HG03432 (cell line): ENCODE measurements at regions not wholly inside any gene's neighbourhood (a gene's known extent, or its start where the extent isn't known, plus 50 kb on each side); places are given as distances from the start of the nearest gene placed in this dataset.

Experiments used
- ATAC-seq: cut with Tn5 transposase; IDR thresholded peaks from one replicate; pipeline ENCODE4 v1.9.1; 2021; ENCODE audit warnings: mild to moderate bottlenecking, moderate library complexity; ENCODE audit not compliant: unreplicated experiment

DNA sequence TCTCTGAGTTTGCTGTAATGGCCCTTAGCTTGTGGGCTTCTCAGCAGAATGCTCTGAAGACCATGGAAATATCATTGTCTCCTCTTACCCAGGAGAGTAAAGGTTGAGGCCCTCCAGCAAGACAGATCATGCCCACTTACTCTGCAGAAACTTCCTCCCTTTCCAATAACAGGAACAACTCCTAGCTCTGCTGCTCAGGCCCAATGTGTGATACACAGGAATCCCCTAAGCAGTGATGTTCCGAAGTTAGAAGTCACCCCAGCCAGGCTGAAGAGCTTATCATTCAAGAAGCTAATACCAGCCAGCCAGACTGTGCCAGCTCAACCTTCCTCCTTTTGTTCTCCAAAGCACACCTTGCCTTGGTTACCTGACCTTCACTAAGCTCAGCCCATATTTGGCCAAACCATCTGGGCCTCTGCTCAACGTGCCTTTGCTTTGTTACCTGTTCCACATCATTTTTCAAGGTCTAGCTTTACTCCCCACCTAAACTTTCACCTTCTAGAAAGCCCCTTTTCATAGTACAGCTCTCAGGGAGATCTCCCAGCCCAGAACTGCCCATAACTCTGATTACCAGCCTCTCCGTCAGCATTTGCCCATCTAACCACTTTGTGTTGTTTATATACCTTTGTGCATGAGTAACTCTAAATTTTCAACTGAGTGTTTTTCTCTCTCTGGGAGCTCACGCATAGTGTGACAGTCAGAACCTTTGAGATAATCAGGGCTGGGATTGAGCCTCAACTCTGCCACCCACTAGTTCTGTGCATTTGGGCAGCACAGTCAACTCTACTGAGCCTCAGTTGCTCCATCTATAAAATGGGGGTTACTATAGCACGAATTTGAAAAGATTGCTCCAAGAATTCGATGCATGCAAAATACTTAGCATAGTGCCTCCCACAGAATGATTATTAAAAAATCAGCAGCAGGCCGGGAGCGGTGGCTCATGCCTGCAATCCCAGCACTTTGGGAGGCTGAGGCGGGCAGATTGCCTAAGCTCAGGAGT is 107.6 kb upstream of the CPEB4 start:
- no peak for ATAC-seq

DNA sequence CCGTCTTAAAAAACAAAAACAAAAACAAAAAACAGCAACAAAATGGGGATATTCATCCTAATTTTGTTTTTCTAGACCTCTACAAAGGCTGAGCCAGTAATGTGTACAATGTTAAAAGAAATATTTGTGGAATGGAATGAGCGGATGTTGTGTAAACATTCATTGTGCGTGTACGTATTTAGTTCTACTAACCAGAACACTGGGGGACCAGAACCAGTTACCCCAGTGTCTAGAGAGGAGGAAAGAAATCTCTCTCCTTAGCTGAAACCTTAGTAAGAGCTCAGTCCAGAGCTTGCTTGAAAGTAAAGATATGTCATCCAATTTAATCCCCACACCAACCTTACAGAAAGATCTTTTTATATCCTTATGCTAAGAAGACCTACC is 106.7 kb upstream of the CPEB4 start:
- no peak for ATAC-seq

DNA sequence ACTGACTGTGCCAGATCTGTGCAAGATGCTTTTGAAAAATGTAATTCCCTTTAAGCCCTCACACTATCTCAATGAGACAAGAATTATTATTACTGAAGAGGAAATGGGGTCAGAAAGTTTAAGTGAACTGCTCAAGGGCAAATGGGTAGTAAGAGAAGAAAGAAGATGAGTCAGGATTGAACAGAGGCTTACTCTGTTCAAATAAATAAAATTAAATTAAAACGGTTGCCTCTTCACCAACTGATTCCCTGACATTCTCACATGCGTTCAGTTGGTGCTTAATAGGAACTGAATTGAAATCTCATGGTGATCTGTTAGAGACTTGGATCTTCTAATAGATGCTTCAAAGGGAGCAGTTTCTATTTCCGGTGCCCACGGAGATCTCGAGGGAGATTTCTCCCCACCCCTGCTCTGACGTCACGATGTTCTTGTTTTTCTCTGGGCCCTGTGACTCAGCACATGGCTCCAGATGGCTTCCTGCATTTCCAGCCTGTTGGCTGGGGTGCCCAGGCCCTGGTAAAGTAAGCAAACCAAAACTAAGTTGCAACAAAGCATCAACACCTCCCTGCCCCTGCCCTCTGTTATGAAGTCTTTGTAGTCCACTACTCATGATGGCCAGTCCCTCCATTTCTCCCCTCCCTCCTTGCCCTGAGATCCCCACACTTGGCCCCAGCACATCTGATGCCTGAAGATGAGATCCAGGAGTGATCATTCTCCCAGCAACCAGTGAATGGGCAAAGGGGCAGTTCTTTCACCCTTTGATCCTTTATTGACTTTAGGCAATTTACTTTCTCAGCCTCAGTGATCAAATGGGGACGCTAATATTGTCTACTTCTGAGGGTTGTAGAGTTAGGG is 106.1 kb upstream of the CPEB4 start:
- ATAC-seq, result no peak

DNA sequence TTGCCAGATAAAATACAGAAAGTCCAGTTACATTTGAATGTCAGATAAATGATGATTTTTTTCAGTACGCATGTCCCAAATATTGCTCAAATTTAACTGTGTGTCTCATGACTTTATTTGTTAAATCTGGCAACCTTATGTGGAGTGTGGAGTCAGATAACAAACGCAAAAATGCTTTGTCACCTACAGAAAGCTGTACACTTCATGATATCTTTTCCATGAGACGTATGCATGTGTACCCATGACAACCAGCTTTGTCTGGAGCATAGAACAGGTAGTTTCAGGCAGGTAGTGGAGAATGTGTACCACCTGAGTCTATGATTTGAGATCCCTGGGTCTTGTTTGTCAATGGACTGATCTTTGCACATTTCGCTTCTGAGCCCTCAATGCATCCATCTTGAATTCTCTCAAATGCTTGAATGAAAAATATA is 105.5 kb upstream of the CPEB4 start:
- no peak for ATAC-seq

DNA sequence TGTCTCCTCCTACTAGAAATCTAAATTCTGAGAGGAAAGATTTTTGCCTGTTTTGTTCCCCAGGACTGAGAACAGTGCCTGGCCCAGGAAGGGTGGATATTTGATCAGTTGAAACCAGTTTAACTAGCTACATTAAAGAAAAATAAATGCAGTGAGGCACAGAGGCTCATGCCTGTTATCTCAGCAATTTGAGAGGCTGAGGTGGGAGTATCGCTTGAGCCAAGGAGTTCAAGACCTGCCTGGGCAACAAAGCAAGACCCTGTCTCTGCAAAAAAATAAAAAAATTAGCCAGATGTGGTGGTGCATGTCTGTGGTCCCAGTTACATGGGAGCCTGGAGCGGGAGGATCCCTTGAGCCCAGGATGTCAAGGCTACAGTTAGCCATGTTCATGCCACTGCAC is 104.8 kb upstream of the CPEB4 start:
- ATAC-seq, result no peak

DNA sequence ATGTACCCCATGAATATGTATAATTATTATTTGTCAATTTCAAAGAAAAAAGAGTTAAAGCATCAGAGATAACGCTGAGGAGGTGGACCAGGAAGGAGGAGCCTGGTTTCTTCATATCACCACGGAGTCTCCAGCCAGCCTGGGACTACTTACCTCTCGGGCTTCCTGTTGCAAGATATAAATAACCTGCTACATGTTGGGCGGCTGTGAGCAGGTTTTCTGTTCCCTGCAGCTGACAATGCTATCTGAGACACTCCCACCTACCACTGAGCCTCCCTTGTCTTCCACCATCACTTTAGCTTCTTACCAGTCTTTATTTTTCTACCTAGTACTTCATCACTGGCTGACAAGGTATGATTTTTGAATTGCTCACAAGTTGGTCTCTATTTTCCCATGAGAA is 102.7 kb upstream of the CPEB4 start:
- no peak for ATAC-seq

DNA sequence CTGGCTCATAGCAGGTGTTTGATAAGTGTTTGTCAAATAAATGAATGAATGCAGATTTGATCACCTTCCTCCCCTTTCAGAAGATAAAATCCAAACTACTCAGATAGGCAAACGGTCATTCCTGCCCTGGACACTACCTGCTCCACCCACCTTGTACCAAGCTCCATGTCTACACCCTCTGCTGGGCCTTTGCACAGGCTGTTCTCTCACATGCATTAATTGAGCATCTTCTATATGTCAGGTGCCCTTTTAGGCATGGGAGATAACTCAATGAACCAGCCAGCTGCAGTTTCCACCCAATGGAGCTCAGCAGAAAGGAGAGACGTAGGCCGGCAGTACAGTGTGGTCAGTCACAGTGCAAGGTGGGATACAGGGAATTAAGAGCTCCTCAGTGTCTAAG is 102.3 kb upstream of the CPEB4 start:
- no peak for ATAC-seq

DNA sequence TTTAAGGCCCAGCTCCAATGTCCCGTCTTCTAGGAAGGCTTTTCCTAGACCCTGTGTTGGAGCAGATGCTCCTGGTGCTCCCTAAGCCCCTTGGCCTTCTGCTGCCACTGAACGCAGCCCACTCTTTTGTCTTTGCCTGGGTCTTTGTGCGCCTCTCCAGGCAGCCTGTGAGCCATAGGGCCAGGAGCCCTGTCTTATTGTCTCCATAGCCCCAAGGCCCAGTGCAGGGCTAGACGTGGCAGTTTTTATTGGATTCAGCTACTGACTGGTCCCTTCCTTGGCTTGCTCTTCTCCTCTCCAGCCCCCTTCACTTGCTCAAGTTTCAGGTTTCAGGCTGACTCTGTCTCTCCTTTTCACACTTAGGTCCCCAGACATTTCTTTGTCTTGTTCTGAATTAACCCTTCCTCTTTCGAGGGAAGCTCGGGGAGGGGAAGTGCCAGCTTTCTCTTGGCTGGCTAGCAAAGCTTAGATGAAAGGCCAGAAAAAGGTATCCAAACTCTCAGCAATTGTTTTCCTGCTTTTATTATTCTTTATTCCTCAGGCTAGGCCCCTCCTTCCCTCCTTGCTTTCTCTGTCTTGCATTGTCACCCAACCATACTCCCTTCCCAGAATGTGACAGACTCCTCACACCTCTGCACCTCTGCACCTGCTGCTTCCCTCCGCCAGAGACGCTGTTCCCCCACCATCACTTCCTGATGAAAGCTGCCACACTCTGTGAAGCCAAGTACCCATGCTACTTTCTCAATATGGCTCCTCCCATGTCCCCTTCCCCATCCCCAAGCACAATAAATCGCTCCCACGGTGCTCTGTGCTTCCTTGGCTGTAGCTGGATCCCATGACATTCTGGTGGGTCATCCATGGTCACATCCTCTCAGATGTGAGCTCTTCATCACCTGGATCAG is 101.6 kb upstream of the CPEB4 start:
- peak; percentile 61 for ATAC-seq

DNA sequence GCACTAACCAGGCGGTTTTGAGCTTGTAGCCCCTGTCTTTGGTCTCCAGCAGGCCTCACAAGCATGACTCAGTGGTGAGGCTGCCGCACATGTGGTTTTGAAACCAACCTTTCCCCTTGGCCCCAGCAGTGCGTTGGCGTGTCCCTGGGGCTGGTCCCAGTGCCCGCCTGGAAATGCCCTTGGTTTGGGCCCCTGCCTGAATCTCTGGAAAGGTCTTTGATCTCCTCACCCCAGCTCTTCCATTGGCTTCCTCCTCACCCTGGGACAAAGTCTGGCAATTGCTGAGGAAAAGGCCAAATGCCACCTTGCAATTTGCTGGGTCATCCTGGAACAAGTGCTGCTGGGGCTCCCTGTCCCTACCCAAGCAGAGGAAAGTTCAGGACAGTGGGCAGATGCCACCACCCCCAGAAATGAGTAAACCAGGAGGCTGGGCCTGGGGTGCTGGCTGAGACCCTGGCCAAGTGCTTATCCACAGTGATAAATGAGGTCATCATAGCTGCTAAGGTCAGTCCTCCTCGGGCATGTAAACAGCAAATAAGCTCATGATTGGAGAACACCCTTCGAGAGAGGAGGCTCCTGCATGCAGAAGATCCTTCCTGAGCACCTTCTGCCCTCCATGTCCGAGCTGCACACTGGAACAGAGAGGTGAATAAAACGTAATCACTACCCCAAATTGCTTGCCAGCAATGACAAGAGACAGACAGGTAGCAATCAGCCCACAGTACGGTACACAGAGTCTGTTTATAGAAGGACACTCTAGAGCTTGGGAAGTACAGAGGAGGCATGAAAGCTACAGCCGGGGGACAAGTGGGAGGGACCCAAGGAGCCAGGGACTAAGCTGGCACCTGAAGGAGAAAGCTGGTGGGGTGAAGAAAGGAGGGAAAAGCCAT is 98.9 kb upstream of the CPEB4 start:
- ATAC-seq, result no peak

DNA sequence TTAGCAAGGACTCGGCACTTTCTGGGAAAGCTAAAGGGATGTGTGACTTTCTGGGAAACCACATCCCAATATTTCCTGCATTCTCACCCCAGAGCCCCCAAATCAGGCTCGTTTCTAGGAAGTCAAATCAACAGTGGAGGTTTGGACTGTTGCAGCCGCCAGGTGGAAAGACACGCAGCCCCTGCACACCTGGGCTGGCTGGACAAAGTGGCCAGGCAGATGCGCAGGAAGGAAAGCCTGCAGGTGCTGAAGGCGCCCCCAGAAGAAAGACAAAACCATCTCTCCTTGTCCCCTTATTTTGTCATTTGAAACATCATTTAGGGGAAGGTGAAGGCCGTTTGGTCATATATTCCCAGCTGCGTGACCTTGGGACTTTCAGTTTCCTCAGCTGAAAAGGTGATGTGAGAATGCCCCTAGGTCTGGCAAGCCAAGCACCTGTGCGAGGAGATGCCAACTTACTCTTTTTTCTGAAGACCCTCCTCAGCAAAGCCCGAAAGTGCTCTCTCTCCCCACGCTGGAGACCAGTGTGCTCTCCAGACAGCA is 97.9 kb upstream of the CPEB4 start:
- no peak for ATAC-seq

DNA sequence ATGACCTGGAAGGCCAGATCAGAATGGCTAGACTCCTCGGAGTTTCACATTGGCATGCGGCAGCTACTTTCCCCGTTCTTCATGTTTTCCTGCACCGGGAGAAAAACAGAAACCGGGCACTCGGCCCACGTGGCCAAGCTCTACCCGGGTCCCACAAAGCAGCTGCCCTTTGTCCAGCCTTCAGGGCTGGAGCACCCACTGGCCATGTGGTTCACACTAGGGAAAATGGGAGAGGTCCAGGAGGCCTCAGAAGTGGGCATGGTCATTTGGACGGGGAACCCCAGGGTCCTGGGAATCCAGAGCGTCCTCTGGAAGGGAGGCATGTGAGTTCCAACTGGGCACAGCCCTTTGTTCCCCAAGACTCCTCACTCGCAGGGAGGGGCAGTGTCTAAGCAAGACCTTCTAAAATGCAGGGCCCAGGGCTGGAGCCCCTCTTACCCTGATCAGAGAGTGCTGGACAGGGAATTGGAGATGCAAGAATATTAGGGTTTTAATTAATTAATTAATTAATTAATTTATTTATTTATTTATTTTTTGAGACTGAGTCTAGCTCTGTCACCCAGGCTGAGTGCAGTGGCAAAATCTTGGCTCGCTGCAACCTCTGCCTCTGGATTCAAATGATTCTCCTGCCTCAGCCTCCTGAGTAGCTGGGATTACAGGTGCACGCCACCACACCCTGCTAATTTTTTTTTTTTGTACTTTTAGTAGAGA is 97.2 kb upstream of the CPEB4 start:
- no peak for ATAC-seq

DNA sequence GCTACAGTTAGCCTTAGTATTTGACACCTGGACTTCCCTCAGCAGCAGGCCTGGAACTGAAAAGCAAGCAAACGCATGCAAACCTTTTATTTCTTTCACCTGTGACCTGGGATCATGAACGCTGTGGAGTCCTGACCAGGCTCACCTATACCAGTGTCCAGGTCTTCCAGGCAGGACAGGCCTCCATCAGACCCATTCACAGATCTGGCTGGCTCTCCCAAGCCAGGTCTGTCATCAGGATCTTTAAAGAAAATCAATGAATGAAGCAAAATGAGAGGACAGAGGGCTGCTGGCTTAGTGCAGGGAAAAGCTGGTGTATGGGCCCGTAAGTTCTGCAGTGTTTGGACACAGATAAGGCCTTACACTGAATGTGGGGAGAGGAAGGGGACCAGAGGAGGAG is 96.3 kb upstream of the CPEB4 start:
- ATAC-seq, result no peak

DNA sequence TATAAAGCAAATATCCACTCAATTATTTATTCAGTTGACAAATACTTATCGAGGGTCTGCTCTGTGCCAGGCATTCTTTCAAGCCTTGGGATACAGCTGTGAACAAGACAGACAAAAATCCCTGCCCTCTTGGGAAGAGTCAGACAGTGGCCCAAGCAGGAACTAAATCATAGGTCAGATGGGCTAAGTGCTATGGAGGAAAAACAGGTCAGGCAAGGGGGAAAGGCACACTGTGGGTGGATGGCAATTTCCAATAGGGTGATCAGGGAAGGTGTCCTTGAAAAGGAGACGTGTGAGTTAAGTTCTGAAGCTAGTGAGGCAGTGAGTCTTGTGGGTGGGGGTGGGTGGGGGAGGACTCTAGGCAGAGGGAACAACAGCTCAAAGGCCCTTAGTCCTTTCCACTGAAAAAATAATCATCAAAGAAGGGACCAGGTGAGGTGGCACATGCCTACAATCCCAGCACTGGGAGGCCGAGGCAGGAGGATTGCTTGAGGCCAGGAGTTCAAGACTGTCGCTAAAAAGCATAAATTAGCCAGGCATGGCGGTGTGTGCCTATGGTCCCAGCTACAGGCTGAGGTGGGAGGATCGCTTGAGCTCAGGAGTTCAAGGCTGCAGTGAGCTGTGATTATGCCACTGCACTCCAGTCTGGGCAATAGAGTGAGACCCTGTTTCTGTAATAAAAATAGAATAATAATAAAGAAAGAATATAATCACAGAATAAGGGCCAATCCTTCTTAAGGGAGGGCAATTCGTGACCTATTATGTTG is 95.2 kb upstream of the CPEB4 start:
- ATAC-seq, result no peak

DNA sequence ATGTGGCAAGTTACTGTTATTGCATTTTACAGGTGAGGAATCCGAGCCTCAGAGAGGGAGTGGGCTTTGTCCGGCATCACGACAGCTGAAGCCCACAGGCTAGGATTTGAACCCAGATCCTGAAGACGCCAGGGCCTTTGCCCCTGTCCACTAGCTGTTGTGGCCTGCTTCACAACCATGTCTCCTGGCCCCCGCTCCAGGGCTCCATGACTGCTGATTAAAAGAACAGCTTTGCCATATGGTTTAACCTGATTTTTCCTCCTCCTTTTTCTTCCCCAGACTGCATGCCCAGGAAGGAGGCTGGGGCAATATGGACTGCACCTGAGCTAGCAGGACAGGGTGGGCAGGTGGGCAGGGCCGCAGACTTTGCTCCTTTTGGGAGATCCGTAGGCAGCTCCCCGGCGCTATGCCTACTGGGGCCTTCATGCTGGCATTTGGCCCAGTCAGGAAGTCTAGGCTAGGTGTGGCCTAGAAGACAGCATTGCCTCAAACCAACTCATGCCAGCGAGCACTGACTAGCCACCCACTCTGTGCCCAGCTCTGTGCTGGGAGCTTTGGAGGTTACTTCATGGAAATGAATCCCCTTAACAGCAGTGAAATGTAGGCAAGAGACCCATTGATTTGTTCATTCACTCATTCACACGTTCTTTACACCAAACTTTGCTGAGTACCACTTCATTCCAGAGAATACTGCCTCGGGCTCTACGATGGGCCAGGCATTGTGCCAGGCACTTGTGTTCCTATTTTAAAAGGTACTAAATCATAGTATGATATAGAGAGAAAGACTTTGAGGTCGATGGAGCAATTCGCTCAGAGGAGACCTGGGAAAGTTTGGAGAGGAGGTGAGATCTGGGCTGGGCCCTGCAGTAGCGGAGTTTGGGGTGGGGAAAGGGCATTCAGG is 94.3 kb upstream of the CPEB4 start:
- ATAC-seq, result no peak

DNA sequence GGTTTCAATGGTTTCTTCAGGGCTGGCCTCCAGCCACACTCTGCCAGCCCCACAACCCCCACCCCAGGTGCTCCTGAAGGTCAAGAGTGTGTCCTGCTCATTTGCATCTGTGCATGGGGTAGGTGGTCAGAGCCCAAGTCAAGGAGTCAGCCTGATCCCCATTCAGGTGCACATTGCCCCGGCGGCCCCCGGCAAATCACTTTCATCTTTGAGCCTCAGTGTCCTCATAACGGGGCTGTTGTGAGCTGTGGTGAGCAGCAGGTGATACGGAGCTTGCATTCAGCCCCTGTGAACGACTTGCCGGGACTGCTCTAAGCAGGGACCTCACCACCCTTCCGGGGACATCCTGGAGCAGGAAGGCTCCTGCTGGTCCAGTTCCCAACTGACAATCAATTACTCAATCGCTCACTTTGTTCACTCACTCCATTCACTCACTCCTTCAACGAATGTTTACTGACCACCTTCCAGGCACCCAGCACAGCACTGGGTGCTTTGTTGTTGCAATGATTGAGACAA is 93.2 kb upstream of the CPEB4 start:
- ATAC-seq, result no peak

DNA sequence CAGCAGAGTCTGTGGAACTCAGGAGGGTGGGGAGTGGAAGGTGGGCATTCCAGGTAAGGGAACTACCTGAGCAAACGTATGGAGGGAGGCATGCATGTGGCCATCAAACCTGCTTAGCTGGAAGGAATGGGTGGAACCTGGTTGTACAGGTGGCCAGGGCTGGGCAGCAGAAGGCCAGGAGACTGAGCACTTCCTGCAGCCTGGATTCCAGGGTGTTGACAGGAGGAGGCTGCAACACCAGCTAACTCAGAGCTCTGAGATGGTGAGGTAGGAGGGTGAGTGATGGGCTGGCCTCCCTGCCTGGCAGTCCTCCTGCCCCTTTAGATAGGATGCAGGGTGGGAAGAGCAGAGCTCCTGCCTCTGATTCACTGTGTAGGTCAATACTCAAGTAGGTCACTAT is 92.5 kb upstream of the CPEB4 start:
- no peak for ATAC-seq
